Activated T-helper 17 cell treated with anti-CD3 and anti-CD28 coated beads, Interleukin-2, amount 50 U/mL, for 72 hours (primary cell): ENCODE measurements at regions not wholly inside any gene's neighbourhood (a gene's known extent, or its start where the extent isn't known, plus 50 kb on each side); places are given as distances from the start of the nearest gene placed in this dataset.
"Not testable (repeated sequence)": the region's sequence is repeated elsewhere in the genome, so short reads cannot be mapped to it uniquely, and the experiment has no call there.

Experiments
- ATAC-seq: fragments of 150-1000 bp; cut with Tn5 transposase; replicated peaks from 2 replicates; pipeline ENCODE4 v1.10.0; 2021; ENCODE audit warnings: mild to moderate bottlenecking, moderate library complexity
- H3K27ac Mint-ChIP-seq: one replicate; pipeline ENCODE4 v1.8.0; 2022; ENCODE audit warnings: mixed read lengths
- H3K27me3 Mint-ChIP-seq: one replicate; pipeline ENCODE4 v1.8.0; 2022; ENCODE audit warnings: mixed read lengths
- H3K36me3 Mint-ChIP-seq: one replicate; pipeline ENCODE4 v1.8.0; 2022; ENCODE audit warnings: low read depth, mild to moderate bottlenecking, mixed read lengths
- H3K4me1 Mint-ChIP-seq: one replicate; pipeline ENCODE4 v1.8.0; 2022; ENCODE audit warnings: mixed read lengths
- H3K4me3 Mint-ChIP-seq: one replicate; pipeline ENCODE4 v1.8.0; 2022; ENCODE audit warnings: mild to moderate bottlenecking, mixed read lengths
- H3K9me3 Mint-ChIP-seq: one replicate; pipeline ENCODE4 v1.8.0; 2022; ENCODE audit warnings: mixed read lengths

DNA sequence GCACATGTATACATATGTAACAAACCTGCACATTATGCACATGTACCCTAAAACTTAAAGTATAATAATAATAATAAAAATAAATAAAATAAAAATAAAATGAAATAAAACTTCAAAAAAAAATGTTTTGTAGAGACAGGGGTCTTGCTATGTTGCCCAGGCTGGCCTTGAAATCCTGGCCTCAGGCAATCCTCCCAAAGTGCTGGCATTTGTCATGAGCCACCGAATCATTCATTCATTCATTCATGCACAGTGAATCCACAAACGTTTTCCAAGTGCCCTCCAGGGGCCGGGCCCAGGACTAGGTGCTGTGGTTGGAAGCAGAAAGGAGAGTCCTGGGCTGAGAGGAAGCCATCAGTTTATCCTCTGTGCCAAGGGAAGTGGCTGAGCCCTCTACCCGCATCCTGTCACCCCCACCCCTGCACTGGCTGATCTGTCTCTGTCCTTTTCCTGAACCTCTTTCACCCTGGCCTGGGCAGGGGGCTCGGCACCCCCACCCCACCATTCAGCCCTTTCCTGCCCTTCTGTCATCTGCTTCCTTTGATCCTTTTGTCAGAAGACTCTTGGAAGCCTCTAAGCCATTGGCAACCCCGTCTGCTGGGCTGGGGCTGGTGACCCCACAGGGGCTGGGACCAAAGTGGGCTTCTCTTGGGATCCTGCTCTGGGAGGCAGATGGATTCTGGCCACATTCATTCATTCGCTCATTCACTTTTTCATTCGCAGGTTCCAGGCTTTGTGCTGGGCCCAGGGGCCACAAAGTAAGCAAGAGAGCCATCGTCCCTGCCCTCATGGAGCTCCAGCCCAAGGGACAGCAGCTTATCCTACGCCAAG, 84.3 kb downstream of the IGLL1 start:
- Mint-ChIP-seq H3K27me3 (peaks cover 4% of the 10 kb centered on the region), H3K4me1 (peaks cover 8% of the 10 kb centered on the region), H3K27ac (peak overlapping the region; percentile 90), H3K9me3 (no peaks in the 10 kb centered on the region), H3K36me3 (no peaks in the 10 kb centered on the region), H3K4me3 (no peak overlapping the region)
- ATAC-seq: peak; percentile 21

DNA sequence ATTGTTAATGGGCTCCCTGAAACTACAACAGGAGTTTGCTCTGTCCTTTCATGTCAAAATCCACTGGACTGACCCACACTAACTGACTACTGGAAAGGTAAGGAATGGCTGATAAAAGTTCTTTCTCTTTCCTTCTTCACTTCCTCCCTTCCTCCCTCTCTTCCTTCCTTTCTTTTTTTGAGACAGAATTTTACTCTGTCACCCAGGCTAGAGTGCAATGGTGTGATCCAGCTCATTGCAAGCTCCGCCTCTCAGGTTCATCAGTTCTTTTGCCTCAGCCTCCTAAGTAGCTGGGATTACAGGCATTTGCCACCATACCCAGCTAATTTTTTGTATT, 85.2 kb downstream of the IGLL1 start:
- no peak overlapping the region for H3K27ac Mint-ChIP-seq
- no peaks in the 10 kb centered on the region for H3K9me3 Mint-ChIP-seq
- no peak overlapping the region for H3K4me3 Mint-ChIP-seq
- peaks cover 4% of the 10 kb centered on the region for H3K27me3 Mint-ChIP-seq
- H3K4me1 Mint-ChIP-seq: peaks cover 8% of the 10 kb centered on the region
- no peaks in the 10 kb centered on the region for H3K36me3 Mint-ChIP-seq
- ATAC-seq: no peak

DNA sequence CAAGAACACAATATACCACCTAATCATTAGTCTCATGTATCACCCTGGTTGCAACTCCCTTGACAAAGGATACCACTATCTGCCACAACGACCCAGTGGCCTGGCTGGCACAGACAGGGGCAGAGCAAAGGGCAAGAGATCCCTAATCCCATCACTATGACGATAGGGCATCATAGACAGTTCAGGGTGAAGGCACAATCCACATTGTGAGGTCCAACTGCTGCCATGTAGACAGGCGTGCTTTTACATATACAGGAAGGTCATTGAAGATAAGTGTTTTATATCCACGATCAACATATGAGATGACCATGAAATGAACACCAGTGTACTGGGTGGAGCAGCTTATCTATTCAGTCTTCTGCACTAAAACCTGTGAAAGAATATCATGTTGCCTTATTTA, 94.6 kb downstream of the IGLL1 start:
- Mint-ChIP-seq H3K27me3 (peaks cover 15% of the 10 kb centered on the region), H3K4me3 (no peak overlapping the region), H3K27ac (no peak overlapping the region), H3K4me1 (no peaks in the 10 kb centered on the region), H3K36me3 (no peaks in the 10 kb centered on the region), H3K9me3 (no peaks in the 10 kb centered on the region)
- peak; percentile 68 for ATAC-seq

DNA sequence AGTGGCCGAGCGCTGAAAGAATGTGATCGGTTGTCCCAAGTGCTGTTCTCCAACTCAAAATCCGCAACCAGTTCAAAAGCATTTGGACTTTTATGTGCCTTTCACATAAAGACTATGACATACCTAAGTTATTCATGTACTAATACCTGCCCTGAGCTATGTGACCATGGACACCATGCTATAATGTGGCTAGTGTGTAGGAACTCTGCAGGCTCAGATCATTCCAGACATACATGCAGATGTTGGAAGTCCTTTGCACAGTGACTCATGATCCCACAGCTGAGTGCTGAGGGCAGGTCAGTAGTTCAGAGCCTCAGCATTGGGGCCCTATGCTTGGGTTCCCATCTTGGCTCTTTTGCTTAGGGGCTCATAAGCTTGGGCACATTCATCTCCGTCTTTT, 95.4 kb downstream of the IGLL1 start:
- ATAC-seq: no peak
- Mint-ChIP-seq H3K27me3 (peaks cover 15% of the 10 kb centered on the region), H3K4me1 (no peaks in the 10 kb centered on the region), H3K36me3 (no peaks in the 10 kb centered on the region), H3K27ac (no peak overlapping the region), H3K9me3 (no peaks in the 10 kb centered on the region), H3K4me3 (no peak overlapping the region)

DNA sequence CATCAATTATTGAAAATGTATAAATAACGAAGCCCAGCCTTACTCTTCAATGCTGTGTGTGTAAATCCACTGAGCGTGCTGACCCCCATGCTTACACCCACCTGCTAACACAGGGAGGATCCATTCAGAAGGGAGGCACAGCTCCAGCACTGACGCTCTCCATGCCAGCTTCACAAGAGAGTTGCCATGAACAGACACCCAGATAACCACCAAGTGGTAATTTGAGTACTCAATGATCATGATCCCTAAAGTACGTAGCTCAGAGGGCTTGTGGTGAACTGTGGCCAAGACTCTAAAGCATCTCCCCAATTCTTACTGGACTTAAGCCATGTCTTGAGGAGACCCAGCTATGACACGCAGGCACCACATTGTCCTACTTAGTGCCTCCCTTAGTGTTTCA, 98.7 kb downstream of the IGLL1 start:
- no peak for ATAC-seq
- Mint-ChIP-seq H3K27me3 (peaks cover 19% of the 10 kb centered on the region), H3K9me3 (no peaks in the 10 kb centered on the region), H3K36me3 (no peaks in the 10 kb centered on the region), H3K27ac (no peak overlapping the region), H3K4me3 (no peak overlapping the region), H3K4me1 (peaks cover 3% of the 10 kb centered on the region)

DNA sequence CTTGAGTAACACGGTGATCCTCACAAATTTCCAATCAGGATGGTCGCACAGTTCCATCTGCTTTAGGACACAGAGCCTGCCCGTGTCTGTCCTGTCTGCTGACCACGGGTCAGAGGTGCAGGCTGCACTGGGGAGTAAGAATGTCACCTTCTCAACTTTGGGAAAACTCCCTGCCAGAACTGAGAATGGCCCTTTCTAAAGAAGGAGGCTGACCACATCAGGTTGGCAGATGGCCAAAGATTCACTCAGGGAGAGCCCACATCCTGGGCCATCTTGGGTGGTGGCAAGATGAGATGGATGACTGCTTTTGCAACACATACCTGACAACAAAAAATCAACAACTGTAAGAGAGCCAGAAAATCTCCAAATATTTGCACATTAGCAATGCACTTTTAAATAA, 101.9 kb downstream of the IGLL1 start:
- ATAC-seq: no peak
- peaks cover 11% of the 10 kb centered on the region for H3K27me3 Mint-ChIP-seq
- peaks cover 3% of the 10 kb centered on the region for H3K4me1 Mint-ChIP-seq
- no peak overlapping the region for H3K4me3 Mint-ChIP-seq
- no peaks in the 10 kb centered on the region for H3K9me3 Mint-ChIP-seq
- H3K36me3 Mint-ChIP-seq: no peaks in the 10 kb centered on the region
- no peak overlapping the region for H3K27ac Mint-ChIP-seq

DNA sequence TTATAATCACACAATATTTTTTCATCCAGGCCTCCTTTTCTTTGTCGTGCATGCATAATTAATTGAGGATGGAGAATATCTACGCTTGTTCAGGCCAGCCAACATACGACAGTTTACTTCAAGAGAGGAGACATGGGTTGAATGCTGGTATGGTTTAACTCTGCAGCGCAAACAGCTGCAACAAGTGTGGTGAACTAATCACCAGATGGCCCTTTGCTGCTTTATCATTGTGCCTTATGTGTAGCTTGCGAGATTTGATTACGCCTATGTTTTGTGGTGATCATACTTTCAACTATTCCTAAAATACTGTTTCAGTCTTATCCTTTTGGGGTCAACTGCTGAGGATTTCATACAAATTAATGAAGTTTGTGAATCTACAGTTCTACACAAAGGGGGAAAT, 105.6 kb downstream of the IGLL1 start:
- not testable (repeated sequence) for H3K4me1 Mint-ChIP-seq, H3K27me3 Mint-ChIP-seq, H3K9me3 Mint-ChIP-seq, H3K36me3 Mint-ChIP-seq, ATAC-seq, H3K27ac Mint-ChIP-seq, H3K4me3 Mint-ChIP-seq

DNA sequence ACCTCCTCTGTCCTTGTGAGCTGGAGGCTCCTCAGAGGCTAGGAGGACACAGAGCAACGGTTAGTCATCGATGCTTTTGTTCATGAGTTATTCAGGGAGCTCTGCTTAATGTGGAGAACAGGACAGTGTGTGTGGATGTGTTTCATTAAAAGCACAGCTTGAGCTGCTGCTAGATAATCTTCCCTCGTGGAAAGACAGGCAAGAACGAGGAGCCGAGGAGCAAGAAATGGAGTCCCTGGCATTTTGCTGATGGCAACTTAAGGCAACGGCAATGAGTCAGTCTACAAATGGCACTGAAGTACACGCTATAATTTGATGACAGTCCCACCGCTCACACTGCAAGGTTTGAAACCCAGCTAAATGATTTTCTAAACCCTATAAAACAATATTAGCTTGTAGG, 106.2 kb downstream of the IGLL1 start:
- ATAC-seq: no peak
- peaks cover 3% of the 10 kb centered on the region for H3K4me1 Mint-ChIP-seq
- no peak overlapping the region for H3K4me3 Mint-ChIP-seq
- H3K9me3 Mint-ChIP-seq: no peaks in the 10 kb centered on the region
- H3K27me3 Mint-ChIP-seq: no peaks in the 10 kb centered on the region
- no peak overlapping the region for H3K27ac Mint-ChIP-seq
- H3K36me3 Mint-ChIP-seq: no peaks in the 10 kb centered on the region

DNA sequence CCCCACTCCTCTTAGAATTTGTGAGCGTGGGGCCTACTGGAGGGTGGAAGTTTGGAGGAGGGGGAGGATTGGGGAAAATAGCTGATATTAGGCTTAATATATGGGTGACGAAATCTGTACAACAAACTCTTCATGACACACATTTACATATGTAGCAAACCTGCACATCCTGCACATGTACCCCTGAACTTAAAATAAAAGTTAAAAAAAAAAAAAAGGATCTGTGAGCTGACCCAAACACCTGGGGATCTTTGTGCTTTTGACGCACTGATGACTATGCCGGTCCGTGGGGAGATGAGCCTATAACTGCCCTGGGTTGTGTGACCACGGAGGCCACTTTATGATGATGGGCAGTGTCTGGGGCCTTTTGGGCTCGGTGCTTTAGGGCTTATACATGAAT, 107.7 kb downstream of the IGLL1 start:
- not testable (repeated sequence) for ATAC-seq, H3K27me3 Mint-ChIP-seq, H3K4me1 Mint-ChIP-seq, H3K27ac Mint-ChIP-seq, H3K4me3 Mint-ChIP-seq, H3K9me3 Mint-ChIP-seq, H3K36me3 Mint-ChIP-seq

DNA sequence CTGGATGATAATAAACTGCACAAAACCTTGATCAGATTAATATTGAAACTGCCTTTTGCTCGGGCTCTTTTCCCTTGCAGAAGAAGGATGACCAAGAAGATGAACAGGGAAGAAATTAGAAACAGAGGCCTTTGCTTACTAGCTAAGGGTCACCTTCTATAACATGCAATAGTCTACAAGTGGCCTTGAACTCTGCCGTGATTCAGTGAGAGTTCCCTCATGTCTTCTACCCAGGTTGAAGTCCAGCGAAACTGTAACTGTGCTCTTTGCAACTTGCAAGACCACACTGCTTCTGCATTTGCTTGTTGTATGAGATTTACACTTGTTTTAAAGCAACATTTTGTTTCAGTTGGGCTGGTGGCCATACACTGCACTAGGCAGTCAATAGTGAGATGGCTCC, 108.4 kb downstream of the IGLL1 start:
- no peak overlapping the region for H3K27ac Mint-ChIP-seq
- no peaks in the 10 kb centered on the region for H3K27me3 Mint-ChIP-seq
- no peak for ATAC-seq
- no peaks in the 10 kb centered on the region for H3K9me3 Mint-ChIP-seq
- H3K4me3 Mint-ChIP-seq: no peak overlapping the region
- no peaks in the 10 kb centered on the region for H3K4me1 Mint-ChIP-seq
- H3K36me3 Mint-ChIP-seq: no peaks in the 10 kb centered on the region

DNA sequence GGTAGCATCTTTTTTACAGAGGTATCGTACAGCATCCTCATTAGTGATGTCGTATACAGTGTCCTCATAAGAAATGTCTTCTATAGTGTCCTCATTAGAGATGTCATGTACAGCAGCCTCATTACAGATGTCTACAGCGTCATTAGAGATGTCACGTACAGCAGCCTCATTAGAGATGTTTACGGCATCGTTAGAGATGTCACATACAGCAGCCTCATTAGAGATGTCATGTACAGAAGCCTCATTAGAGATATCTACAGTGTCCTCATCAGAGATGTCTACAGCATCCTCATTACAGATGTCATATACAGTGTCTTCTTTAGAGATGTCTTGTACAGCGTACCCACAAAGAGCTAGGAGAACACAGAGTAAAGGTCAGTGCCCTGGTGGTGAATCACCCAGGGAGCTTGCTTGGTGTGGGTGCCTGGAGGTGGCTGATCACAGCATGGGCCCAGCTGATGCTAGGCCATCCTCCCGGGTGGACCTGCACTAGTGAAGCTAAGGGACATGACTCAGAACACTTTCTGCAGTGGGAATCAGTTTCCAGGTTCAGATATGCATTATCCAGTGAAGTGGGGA, 109.2 kb downstream of the IGLL1 start:
- no peak for ATAC-seq
- Mint-ChIP-seq H3K27ac (no peak overlapping the region), H3K27me3 (no peaks in the 10 kb centered on the region), H3K4me3 (no peak overlapping the region), H3K36me3 (no peaks in the 10 kb centered on the region), H3K4me1 (no peaks in the 10 kb centered on the region), H3K9me3 (no peaks in the 10 kb centered on the region)

DNA sequence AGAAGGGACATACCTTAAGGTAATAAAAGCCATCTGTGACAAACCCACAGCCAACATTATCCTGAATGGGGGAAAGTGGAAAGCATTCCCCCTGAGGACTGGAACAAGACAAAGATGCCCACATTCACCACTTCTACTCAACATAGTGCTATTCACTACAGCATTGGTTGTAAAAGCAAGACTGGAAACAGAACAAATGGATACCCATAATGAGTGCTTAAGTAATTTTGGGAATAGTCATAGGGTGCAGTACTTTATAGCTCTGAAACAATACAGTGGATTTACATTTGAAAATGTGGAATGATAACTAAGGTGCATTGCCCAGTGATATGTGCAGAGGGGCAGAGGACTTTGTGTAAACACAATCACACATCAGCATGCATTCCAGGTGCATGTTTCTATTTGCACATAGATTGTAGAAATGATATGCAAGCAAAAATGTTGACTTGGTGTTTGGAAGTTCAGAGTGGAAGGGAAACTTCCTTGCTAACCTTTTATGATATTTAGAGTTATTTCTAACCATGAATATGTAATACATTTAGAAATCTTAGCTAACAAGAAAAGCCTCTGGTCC, 112.3 kb downstream of the IGLL1 start:
- Mint-ChIP-seq H3K27me3 (peaks cover 3% of the 10 kb centered on the region), H3K4me1 (peaks cover 6% of the 10 kb centered on the region), H3K36me3 (no peaks in the 10 kb centered on the region), H3K4me3 (no peak overlapping the region), H3K9me3 (no peaks in the 10 kb centered on the region), H3K27ac (no peak overlapping the region)
- no peak for ATAC-seq

DNA sequence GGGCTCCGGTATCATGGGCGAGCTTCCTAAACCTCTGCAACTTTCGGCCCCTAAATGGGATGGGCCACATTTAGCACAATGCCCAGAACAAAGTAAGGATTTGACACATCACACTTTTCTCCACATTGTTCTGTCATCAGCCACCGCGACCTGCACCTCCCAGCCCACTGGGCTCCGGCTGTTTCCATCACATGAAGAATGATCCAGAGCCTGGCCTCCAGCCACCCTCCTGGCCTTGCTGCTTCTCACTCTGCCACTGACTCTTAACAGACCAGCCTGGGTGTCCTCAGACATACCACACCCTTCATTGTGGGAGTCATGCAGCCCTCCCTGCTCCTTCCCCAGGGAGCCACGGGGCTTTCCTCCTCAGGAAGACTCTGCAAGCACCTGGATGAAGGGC, 113.7 kb downstream of the IGLL1 start:
- H3K27me3 Mint-ChIP-seq: peaks cover 7% of the 10 kb centered on the region
- peaks cover 6% of the 10 kb centered on the region for H3K4me1 Mint-ChIP-seq
- ATAC-seq: no peak
- H3K27ac Mint-ChIP-seq: no peak overlapping the region
- no peaks in the 10 kb centered on the region for H3K9me3 Mint-ChIP-seq
- H3K36me3 Mint-ChIP-seq: no peaks in the 10 kb centered on the region
- H3K4me3 Mint-ChIP-seq: no peak overlapping the region

DNA sequence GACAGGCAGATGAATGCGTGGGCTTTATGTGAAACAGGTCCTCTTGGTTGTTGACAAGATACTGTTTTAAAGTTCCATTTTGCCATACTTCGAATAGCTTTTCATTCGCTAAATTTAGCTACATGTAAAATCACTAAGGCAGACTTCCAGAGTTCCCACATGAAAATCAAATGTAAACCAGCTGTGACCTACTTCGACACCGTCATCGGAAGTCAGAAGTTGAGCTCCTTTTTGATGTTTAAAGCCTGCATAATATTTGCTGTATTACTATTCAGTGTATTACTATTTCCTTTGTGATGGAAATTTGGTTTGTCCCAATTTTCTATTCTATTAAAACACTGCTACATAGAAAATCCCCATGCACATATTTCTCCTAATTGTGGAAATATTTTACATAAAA, 115.3 kb downstream of the IGLL1 start:
- not testable (repeated sequence) for H3K4me3 Mint-ChIP-seq, ATAC-seq, H3K36me3 Mint-ChIP-seq, H3K4me1 Mint-ChIP-seq, H3K27me3 Mint-ChIP-seq, H3K9me3 Mint-ChIP-seq, H3K27ac Mint-ChIP-seq

DNA sequence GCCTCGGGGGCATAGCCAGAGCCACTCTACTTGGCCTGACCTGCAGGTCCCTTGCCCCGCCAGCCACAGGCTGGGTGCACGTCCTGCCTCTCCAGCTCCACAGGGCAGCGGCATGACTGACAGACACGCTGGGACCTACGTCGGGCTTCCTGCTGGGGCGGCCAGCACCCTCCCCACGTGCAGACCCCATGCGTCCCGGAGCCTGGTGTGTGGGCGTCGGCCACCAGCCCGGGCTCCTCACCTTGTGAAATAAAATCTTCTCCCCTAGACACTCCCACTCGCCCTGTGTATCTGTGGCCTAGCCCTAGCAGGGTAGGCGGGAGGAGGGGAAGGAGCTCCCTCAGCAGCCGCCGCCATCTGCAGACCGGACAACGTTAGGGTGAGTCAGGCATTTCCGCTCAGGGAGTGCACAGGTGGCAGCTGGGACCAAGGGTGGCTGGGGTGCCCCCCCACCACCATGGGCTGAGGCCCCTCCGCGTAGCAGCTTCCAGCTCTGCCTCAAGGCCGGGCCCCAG, 119.5 kb downstream of the IGLL1 start:
- H3K27ac Mint-ChIP-seq, H3K4me3 Mint-ChIP-seq, H3K36me3 Mint-ChIP-seq, H3K4me1 Mint-ChIP-seq, H3K9me3 Mint-ChIP-seq: not testable (repeated sequence)
- peaks cover 23% of the 10 kb centered on the region for H3K27me3 Mint-ChIP-seq
- ATAC-seq: peak; percentile 29
